Activated CD4-positive, alpha-beta T cell treated with anti-CD3 and anti-CD28 coated beads for 24 hours (primary cell): ENCODE measurements at regions not wholly inside any gene's neighbourhood (a gene's known extent, or its start where the extent isn't known, plus 50 kb on each side); places are given as distances from the start of the nearest gene placed in this dataset.
"Not testable (repeated sequence)": the region's sequence is repeated elsewhere in the genome, so short reads cannot be mapped to it uniquely, and the experiment has no call there.

Source experiments
- DNase-seq, 2 donors: peaks; one replicate each; pipeline ENCODE4 v3.0.0-alpha.2; 2020; ENCODE audit warnings: low read depth in 2 of 2

- DNase-seq = no peak
Measured at GRCh38 chr20:22848364-22848763, 186.7 kb upstream of the SSTR4 start.

GRCh38 chr20:22851679-22852346 lies 183.3 kb upstream of the SSTR4 start:
- DNase-seq = not testable (repeated sequence)

- no peak for DNase-seq
Measured at GRCh38 chr20:22861231-22861980, 173.7 kb upstream of the SSTR4 start.

GRCh38 chr20:22861990-22862389 lies 173.1 kb upstream of the SSTR4 start:
- DNase-seq = no peak

- no peak for DNase-seq
Measured at GRCh38 chr20:22862671-22863230, 172.4 kb upstream of the SSTR4 start.

- no peak for DNase-seq
Measured at GRCh38 chr20:22863826-22864225, 171.3 kb upstream of the SSTR4 start.

GRCh38 chr20:22866812-22867341 lies 168.2 kb upstream of the SSTR4 start:
- DNase-seq = no peak

GRCh38 chr20:22878166-22878565 lies 156.9 kb upstream of the SSTR4 start:
- DNase-seq = no peak

GRCh38 chr20:22880277-22880676 lies 154.8 kb upstream of the SSTR4 start:
- DNase-seq = no peak

- DNase-seq = no peak
Measured at GRCh38 chr20:22887796-22888195, 147.3 kb upstream of the SSTR4 start.

GRCh38 chr20:22890594-22891300 lies 144.4 kb upstream of the SSTR4 start:
- no peak for DNase-seq

GRCh38 chr20:22901164-22901563 lies 133.9 kb upstream of the SSTR4 start:
- DNase-seq = no peak

GRCh38 chr20:22901921-22902320 lies 133.2 kb upstream of the SSTR4 start:
- DNase-seq = no peak

GRCh38 chr20:22904386-22904785 lies 130.7 kb upstream of the SSTR4 start:
- no peak for DNase-seq

GRCh38 chr20:22904905-22905304 lies 130.2 kb upstream of the SSTR4 start:
- no peak for DNase-seq

- DNase-seq = no peak
Measured at GRCh38 chr20:22905658-22906057, 129.5 kb upstream of the SSTR4 start.

- DNase-seq = no peak
Measured at GRCh38 chr20:22908437-22908836, 126.7 kb upstream of the SSTR4 start.

GRCh38 chr20:22908944-22909343 lies 126.2 kb upstream of the SSTR4 start:
- no peak for DNase-seq

GRCh38 chr20:22909436-22909835 lies 125.7 kb upstream of the SSTR4 start:
- DNase-seq = no peak

GRCh38 chr20:22910287-22910852 lies 124.7 kb upstream of the SSTR4 start:
- DNase-seq = no peak

- DNase-seq = no peak
Measured at GRCh38 chr20:22914291-22914690, 120.8 kb upstream of the SSTR4 start.

GRCh38 chr20:22915512-22915911 lies 119.6 kb upstream of the SSTR4 start:
- no peak for DNase-seq
